Activated T-cell treated with anti-CD3 and anti-CD28 coated beads, Interleukin-2, amount 50 U/mL, for 72 hours (primary cell): ENCODE measurements at regions not wholly inside any gene's neighbourhood (a gene's known extent, or its start where the extent isn't known, plus 50 kb on each side); places are given as distances from the start of the nearest gene placed in this dataset.
"Not testable (repeated sequence)": the region's sequence is repeated elsewhere in the genome, so short reads cannot be mapped to it uniquely, and the experiment has no call there.

ENCODE experiments used
- ATAC-seq, 2 donors: fragments of 150-1000 bp; cut with Tn5 transposase; replicated peaks in 1 of 2; 2 replicates each; pipeline ENCODE4 v1.10.0; 2021; ENCODE audit warnings: moderate library complexity in 2 of 2, mild to moderate bottlenecking in 1 of 2
- DNase-seq, 2 donors: peaks; one replicate each; pipeline ENCODE4 v3.0.0; 2021 to 2022; ENCODE audit warnings: mixed read lengths in 1 of 2
- H3K27ac Mint-ChIP-seq: one replicate; pipeline ENCODE4 v1.8.0; 2022; ENCODE audit warnings: mild to moderate bottlenecking, moderate library complexity, mixed read lengths
- H3K27me3 Mint-ChIP-seq: one replicate; pipeline ENCODE4 v1.8.0; 2022; ENCODE audit warnings: low read depth, mixed read lengths
- H3K36me3 Mint-ChIP-seq, 2 donors: one replicate each; pipeline ENCODE4 v1.8.0; 2022; ENCODE audit warnings: mixed read lengths in 2 of 2, mild to moderate bottlenecking in 1 of 2; ENCODE audit not compliant: insufficient read depth in 2 of 2
- H3K4me1 Mint-ChIP-seq: one replicate; pipeline ENCODE4 v1.8.0; 2022; ENCODE audit warnings: low read depth, mixed read lengths
- H3K4me3 Mint-ChIP-seq, 2 donors: one replicate each; pipeline ENCODE4 v1.8.0; 2022; ENCODE audit warnings: mild to moderate bottlenecking in 2 of 2, mixed read lengths in 2 of 2, moderate library complexity in 2 of 2
- H3K9me3 Mint-ChIP-seq, 2 donors: one replicate each; pipeline ENCODE4 v1.8.0; 2022; ENCODE audit warnings: mixed read lengths in 2 of 2

DNA sequence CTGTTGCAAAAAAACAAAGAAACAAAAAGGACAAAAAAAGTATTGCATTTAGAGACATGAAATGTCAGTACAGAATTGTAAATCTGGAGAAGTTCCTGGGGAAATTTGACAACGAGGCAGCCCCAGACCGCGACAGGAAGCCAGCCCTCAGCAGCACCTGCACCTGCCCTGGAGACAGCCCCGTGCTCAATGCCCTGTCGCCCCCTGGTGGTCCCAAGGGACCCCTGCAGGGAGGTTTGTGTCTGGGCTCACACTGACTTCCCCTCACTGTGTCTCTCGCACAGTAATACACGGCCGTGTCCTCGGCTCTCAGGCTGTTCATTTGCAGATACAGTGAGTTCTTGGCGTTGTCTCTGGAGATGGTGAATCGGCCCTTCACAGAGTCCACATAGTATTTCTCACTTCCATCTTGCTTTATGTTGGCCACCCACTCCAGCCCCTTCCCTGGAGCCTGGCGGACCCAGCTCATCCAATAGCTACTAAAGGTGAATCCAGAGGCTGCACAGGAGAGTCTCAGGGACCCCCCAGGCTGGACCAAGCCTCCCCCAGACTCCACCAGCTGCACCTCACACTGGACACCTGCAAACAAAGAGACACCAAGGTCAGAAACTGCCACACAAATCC is 535.6 kb downstream of the TMEM121 start:
- H3K27ac Mint-ChIP-seq: not testable (repeated sequence)

DNA sequence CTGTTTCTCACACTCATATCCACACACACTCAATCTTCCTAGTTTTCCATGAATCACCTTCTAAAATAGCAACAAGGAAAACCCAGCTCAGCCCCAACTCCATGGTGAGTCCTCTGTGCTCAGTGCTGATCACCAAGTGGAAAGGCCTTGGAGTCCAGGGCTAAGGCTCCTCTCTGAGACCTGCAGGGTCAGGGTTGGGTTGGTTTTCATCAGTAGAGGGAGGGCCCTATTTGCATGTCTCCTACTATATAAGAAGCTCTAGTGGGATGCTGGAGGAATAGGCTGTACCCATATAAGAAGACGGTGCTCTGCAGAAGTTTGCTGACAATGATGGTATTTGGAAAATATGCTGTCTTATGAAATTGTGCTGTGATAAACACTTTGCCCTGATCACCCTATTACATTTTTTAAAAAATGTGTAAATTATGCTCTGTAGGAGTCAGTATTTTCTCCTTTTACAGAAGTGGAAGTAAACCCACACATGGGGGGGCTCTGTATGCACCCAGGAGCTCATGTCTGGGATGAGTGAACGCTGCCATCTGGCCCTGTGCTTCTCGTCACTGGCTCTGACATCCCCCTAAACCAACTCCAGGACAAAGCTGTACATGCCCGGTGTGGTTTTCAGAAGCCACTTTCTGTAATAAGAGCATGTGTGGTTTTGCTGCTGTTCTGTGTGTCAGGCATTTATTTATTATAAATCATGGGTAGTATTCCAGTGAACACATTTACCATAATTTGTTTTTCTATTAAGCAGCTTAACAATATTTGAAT is 536.3 kb downstream of the TMEM121 start:
- DNase-seq: no peak
- no peak overlapping the region for H3K27ac Mint-ChIP-seq
- H3K4me3 Mint-ChIP-seq: no peak overlapping the region
- H3K36me3 Mint-ChIP-seq: no peaks in the 10 kb centered on the region
- H3K9me3 Mint-ChIP-seq: no peaks in the 10 kb centered on the region
- no peak for ATAC-seq
- H3K4me1 Mint-ChIP-seq: peaks cover 43% of the 10 kb centered on the region
- peaks cover 30% of the 10 kb centered on the region for H3K27me3 Mint-ChIP-seq

More for the DNA sequence above, 535.6 kb downstream of the TMEM121 start:
- peaks cover 38% of the 10 kb centered on the region for H3K4me1 Mint-ChIP-seq
- H3K36me3 Mint-ChIP-seq, H3K9me3 Mint-ChIP-seq: not testable (repeated sequence)
- peaks cover 35% of the 10 kb centered on the region for H3K27me3 Mint-ChIP-seq
- ATAC-seq (peak; percentile 88 to 89), DNase-seq (peak; percentile 79 to 88)
- H3K4me3 Mint-ChIP-seq: peak overlapping the region; percentile 25 to 41

DNA sequence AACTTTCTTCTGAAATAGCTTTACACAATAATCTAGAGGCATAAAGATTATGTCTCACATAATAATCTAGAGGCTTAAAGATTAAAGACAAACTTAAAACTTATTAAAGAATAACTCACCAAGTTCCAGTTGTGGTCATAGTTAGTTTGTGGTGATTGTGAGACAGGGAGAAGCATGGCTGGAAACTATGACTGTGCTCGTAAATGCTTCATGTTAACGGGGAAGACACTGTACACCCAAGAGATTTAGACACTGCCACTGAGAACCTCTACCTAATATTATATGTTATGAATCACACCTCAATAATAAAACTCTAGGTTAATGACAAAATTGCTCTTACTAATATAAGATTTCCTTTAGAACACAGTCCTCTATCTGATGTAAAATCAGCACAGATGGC is 541.6 kb downstream of the TMEM121 start:
- no peak for DNase-seq
- Mint-ChIP-seq H3K4me3 (no peak overlapping the region), H3K27ac (no peak overlapping the region), H3K27me3 (peaks cover 36% of the 10 kb centered on the region), H3K9me3 (no peaks in the 10 kb centered on the region), H3K4me1 (peaks cover 40% of the 10 kb centered on the region), H3K36me3 (no peaks in the 10 kb centered on the region)
- peak in 1 of 2 donors; percentile 35 for ATAC-seq

DNA sequence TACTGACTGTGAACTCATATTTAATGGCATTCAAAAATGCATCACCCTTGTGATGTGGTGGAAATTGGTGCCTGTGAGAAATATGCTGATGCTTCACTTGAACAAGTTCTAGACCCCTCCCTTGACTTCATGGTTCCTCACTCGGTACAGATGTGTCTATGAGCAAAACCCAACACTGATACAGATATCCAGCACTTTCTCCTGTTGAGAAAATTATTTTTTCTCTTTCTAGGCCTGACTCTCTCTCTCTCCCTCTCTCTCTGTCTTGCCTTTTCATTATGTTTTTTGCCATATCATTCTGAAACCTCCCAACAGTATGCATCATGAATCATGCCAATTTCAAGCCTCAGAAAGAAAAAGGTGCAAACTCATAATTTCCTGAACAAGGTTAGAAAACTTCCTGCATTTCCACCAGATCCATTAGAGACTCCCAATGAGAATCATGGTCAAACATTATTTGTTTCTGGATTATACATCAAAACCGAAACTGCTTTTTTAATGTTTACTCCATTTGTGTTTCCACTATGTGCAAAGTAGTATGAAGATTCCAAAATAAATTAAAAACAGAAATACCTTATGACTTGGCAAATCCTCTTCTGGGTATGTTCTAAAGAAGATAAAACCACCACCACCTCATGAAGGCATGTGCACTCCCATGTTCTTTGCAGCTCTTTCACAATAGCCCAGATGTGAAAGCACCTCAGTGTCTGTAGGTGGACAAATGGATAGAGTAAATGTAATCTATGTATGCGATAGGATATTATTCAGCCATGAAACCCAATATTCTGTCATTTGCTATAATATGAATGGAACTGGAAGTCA is 543.6 kb downstream of the TMEM121 start:
- H3K27me3 Mint-ChIP-seq: peaks cover 21% of the 10 kb centered on the region
- ATAC-seq (peak; percentile 84 to 87), DNase-seq (peak in 1 of 2 donors; percentile 21)
- H3K27ac Mint-ChIP-seq: peak overlapping the region; percentile 87
- peaks cover 40% of the 10 kb centered on the region for H3K4me1 Mint-ChIP-seq
- peak overlapping the region; percentile 7 to 71 for H3K4me3 Mint-ChIP-seq
- no peaks in the 10 kb centered on the region for H3K9me3 Mint-ChIP-seq
- no peaks in the 10 kb centered on the region for H3K36me3 Mint-ChIP-seq

DNA sequence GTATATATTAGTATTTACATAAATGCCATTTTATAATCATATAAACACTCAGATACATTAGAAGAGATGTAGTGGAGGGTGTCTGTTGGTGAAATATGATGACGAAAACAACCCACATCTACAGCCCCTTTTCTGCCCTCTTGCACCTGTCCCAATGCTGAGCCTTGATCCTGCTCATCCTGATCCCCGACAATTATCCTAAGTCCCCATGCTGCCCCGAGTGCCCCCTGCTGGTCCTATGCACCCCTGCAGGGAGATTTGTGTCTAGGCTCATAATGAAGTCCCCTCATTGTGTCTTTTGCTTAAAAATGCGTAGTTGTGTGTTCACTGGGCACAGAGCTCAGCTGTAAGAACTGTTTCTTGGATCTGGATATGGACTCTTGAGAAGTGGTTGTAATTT is 554.5 kb downstream of the TMEM121 start:
- DNase-seq (no peak), ATAC-seq (no peak)
- Mint-ChIP-seq H3K4me3 (no peak overlapping the region), H3K27me3 (peaks cover 11% of the 10 kb centered on the region), H3K27ac (no peak overlapping the region), H3K36me3 (no peaks in the 10 kb centered on the region), H3K4me1 (peaks cover 8% of the 10 kb centered on the region), H3K9me3 (no peaks in the 10 kb centered on the region)

DNA sequence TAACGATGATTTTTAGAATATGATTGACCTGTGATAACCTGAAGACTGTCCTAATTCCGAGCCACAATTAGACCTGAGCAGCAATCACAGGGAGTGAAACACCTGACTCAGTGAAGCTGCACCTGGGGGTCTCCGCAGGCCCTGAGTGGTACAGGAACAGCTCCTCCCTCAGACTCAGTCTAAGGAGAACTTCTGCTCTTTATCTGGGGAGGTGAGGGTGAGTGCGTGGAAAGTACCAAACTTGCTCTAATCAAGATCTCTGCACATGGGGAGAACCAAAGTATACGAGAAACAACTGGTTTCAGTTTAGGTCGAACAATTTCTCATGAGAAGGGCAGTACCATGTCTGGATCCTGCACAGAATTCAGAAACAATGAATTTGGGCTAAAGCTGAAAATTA is 555.3 kb downstream of the TMEM121 start:
- Mint-ChIP-seq H3K4me1 (peaks cover 16% of the 10 kb centered on the region), H3K27me3 (peaks cover 11% of the 10 kb centered on the region)
- not testable (repeated sequence) for H3K27ac Mint-ChIP-seq, DNase-seq, H3K36me3 Mint-ChIP-seq, H3K4me3 Mint-ChIP-seq, H3K9me3 Mint-ChIP-seq, ATAC-seq

DNA sequence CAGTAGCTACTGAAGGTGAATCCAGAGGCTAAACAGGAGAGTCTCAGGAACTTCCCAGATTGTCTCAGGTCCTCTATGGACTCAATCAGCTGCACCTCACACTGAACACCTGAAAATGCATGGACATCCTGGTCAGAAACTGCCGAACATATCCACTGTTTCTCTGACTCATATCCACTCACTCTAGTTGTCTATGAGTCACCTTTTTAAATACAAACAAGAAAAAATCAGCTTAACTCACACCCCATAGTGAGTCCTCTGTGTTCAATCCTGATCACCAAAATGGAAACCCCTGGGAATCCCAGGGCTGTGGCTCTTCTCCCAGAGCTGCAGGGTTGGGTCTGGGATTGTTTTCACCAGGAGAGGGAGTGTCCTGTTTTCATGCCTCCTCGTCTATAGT is 556.7 kb downstream of the TMEM121 start:
- Mint-ChIP-seq H3K4me3 (no peak overlapping the region), H3K4me1 (peaks cover 22% of the 10 kb centered on the region), H3K36me3 (no peaks in the 10 kb centered on the region), H3K27ac (no peak overlapping the region), H3K27me3 (peaks cover 11% of the 10 kb centered on the region), H3K9me3 (no peaks in the 10 kb centered on the region)
- ATAC-seq (peak in 1 of 2 donors; percentile 55), DNase-seq (no peak)

DNA sequence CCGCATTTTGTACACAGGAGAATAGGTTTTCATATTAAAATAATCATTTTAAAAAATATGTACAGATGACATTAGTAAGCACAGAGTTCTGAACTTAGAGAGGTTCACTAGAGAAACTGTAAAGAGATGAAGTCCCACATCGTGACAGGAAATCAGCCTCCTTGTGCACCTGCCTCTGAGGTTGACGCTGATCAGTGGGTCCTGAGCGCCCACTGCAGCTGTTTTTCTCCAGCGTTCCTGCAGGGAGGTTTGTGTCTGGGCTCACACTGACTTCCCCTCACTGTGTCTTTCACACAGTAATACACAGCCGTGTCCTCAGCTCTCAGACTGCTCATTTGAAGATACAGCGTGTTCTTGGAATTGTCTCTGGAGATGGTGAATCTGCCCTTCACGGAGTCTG is 561.5 kb downstream of the TMEM121 start:
- Mint-ChIP-seq H3K4me1 (peaks cover 21% of the 10 kb centered on the region), H3K36me3 (no peaks in the 10 kb centered on the region), H3K27ac (no peak overlapping the region), H3K4me3 (no peak overlapping the region), H3K9me3 (no peaks in the 10 kb centered on the region), H3K27me3 (no peaks in the 10 kb centered on the region)
- ATAC-seq: no peak
- no peak for DNase-seq

DNA sequence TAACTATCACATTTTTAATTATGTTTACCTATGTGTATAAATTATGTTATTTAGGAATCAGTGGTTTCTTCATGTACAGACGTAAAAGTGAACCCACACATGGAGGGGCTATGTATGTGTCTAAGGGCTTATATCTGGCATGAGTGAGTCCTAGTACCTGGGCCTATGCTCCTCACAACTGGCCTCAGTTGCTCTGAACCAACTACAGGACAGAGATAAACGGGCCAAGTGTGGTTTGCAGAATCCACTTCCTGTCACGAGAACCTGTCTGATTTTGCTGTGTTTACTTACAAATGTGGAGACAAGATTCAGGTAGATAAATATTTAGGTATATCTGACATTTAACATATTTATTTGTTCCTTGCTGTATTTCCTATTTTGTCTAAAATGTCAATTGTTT is 562.5 kb downstream of the TMEM121 start:
- H3K4me1 Mint-ChIP-seq: peaks cover 15% of the 10 kb centered on the region
- not testable (repeated sequence) for H3K27me3 Mint-ChIP-seq, H3K9me3 Mint-ChIP-seq, H3K27ac Mint-ChIP-seq, H3K4me3 Mint-ChIP-seq, H3K36me3 Mint-ChIP-seq, ATAC-seq, DNase-seq

DNA sequence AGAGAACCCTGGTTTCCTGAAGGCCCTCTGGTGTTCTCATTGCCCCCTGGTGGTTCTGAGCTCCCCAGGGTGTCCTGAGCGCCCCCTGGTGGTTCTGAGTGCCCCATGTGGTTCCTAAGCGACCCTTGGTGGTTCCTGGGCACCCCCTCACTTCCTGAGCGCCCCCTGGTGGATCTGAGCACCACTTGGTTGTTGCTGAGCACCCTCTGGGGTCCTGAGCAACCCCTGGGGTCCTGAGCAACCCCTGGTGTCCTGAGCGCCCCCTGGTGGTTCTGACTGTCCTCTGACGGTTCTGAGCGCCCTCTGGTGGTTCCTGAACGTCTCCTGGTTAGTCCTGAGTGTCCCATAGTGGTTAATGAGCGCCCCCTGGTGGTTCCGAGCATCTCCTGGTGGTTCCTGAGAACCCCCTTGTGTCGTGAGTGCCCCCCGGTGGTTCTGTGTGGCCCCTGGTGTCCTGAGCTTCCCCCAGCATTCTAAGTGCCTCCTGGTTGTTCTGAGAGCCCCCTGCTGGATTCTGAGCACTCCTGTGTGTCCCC is 568.3 kb downstream of the TMEM121 start:
- peak in 1 of 2 donors; percentile 90 for ATAC-seq
- Mint-ChIP-seq H3K27ac (no peak overlapping the region), H3K36me3 (no peaks in the 10 kb centered on the region), H3K4me1 (no peaks in the 10 kb centered on the region), H3K4me3 (no peak overlapping the region), H3K27me3 (no peaks in the 10 kb centered on the region), H3K9me3 (no peaks in the 10 kb centered on the region)
- DNase-seq: peak in 1 of 2 donors; percentile 90

DNA sequence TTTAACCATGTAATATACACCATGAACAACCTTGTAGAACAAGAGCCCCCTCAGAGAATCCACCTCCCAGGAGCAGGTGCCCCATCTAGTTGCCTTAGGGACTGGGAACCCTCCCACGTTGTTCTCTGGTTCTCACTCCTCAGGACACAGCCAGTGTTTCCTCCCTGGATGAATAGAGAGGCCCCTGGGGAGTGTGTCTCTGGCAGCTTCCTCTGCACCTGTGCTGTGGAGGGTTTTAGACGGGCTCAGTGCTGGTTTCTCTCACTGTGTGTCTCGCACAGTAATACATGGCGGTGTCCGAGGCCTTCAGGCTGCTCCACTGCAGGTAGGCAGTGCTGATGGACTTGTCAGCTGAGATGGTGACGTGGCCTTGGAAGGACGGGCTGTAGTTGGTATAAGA is 581.3 kb downstream of the TMEM121 start:
- Mint-ChIP-seq H3K27me3 (peaks cover 12% of the 10 kb centered on the region), H3K9me3 (no peaks in the 10 kb centered on the region)
- no peak for DNase-seq

DNA sequence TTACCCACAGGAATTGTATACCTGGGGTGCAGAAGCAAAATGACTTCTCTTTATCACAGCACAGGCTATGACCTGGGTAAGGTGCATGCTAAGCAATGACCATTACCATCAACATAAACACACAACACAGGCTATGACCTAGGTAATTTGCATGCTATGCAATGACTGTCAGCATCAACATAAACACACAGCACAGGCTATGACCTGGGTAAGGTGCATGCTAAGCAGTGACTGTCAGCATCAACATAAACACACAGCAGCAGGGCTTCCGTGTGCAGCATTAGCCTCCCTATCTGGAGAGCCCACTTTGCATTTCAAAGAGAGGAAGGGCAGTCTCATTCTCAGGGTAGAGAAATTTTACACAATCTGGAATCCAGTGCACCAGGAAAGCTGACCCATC is 583.0 kb downstream of the TMEM121 start:
- Mint-ChIP-seq H3K36me3 (no peaks in the 10 kb centered on the region), H3K4me3 (no peak overlapping the region), H3K27ac (no peak overlapping the region), H3K9me3 (no peaks in the 10 kb centered on the region), H3K4me1 (no peaks in the 10 kb centered on the region), H3K27me3 (peaks cover 7% of the 10 kb centered on the region)
- ATAC-seq: no peak
- DNase-seq: no peak

More for the DNA sequence above, 581.3 kb downstream of the TMEM121 start:
- H3K4me1 Mint-ChIP-seq: no peaks in the 10 kb centered on the region
- no peak overlapping the region for H3K4me3 Mint-ChIP-seq
- no peak for ATAC-seq
- H3K27ac Mint-ChIP-seq: no peak overlapping the region
- no peaks in the 10 kb centered on the region for H3K36me3 Mint-ChIP-seq

DNA sequence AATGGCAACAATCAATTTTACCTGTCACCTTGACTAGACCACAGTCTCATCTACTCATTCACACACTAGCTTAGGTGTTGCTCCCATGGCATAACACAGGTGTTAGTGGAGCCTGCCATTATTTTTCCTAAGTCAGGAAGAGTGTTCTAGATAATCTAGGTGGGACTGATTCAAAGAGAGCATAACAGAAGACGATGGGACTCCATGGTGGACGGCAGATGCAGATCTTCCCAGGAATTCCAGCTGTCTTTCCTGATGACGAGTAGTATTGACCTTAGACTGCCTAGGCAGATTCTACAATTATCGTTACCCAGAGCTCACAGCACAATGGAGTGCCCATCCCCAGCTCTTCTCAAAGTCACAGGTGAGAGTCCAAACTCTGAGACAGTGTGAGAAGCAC is 589.0 kb downstream of the TMEM121 start:
- no peaks in the 10 kb centered on the region for H3K9me3 Mint-ChIP-seq

More for the DNA sequence above, 589.0 kb downstream of the TMEM121 start:
- Mint-ChIP-seq H3K27me3 (peaks cover 22% of the 10 kb centered on the region), H3K27ac (no peak overlapping the region), H3K4me1 (peaks cover 31% of the 10 kb centered on the region), H3K4me3 (peak overlapping the region in 1 of 2 donors; percentile 60), H3K36me3 (no peaks in the 10 kb centered on the region)
- DNase-seq (no peak), ATAC-seq (no peak)
